ENCODE measurements at regions not wholly inside any gene's neighbourhood (a gene's known extent, or its start where the extent isn't known, plus 50 kb on each side); places are given as distances from the start of the nearest gene placed in this dataset.
"Not testable (repeated sequence)": the region's sequence is repeated elsewhere in the genome, so short reads cannot be mapped to it uniquely, and the experiment has no call there.

- Mint-ChIP-seq H3K4me3 (no peak overlapping the region), H3K27me3 (no peaks in the 10 kb centered on the region), H3K27ac (no peak overlapping the region), H3K36me3 (ENCODE audit: low read depth) (no peaks in the 10 kb centered on the region), H3K9me3 (no peaks in the 10 kb centered on the region), H3K4me1 (no peaks in the 10 kb centered on the region)
- ChIA-PET CTCF (no interaction called here), POLR2A (interaction anchor here (0.6 kb wide), 1 partner anchor 28 kb away, joined by 3 read pairs; no protein-coding TSS in a partner anchor)
- no peak for DNase-seq
These were observed 118.8 kb upstream of the MYO10 start for GRCh38 chr5:17054911-17055310.

- no peaks in the 10 kb centered on the region for H3K27me3 Mint-ChIP-seq
- ChIA-PET CTCF (no interaction called here), POLR2A (no interaction called here)
- H3K36me3 Mint-ChIP-seq (ENCODE audit: low read depth): no peaks in the 10 kb centered on the region
- no peak overlapping the region for H3K27ac Mint-ChIP-seq
- no peaks in the 10 kb centered on the region for H3K9me3 Mint-ChIP-seq
- H3K4me3 Mint-ChIP-seq: no peak overlapping the region
- H3K4me1 Mint-ChIP-seq: no peaks in the 10 kb centered on the region
- DNase-seq: no peak
These were observed 120.1 kb upstream of the MYO10 start for GRCh38 chr5:17056141-17056631.

GRCh38 chr5:17058438-17058837 lies 122.3 kb upstream of the MYO10 start:
- POLR2A ChIA-PET: no interaction called here
- H3K36me3 Mint-ChIP-seq (ENCODE audit: low read depth): no peaks in the 10 kb centered on the region
- H3K4me1 Mint-ChIP-seq: no peaks in the 10 kb centered on the region
- no peak for DNase-seq
- no peak overlapping the region for H3K27ac Mint-ChIP-seq
- peaks cover 3% of the 10 kb centered on the region for H3K9me3 Mint-ChIP-seq
- CTCF ChIA-PET: interaction anchor here (0.6 kb wide), 1 partner anchor 27 kb away, joined by 5 read pairs; no protein-coding TSS in a partner anchor
- no peaks in the 10 kb centered on the region for H3K27me3 Mint-ChIP-seq
- H3K4me3 Mint-ChIP-seq: no peak overlapping the region

- Mint-ChIP-seq H3K27me3 (no peaks in the 10 kb centered on the region), H3K9me3 (peaks cover 3% of the 10 kb centered on the region), H3K4me1 (no peaks in the 10 kb centered on the region), H3K36me3 (ENCODE audit: low read depth) (no peaks in the 10 kb centered on the region), H3K4me3 (no peak overlapping the region), H3K27ac (no peak overlapping the region)
- DNase-seq: no peak
- ChIA-PET POLR2A (no interaction called here), CTCF (no interaction called here)
These were observed 125.9 kb upstream of the MYO10 start for GRCh38 chr5:17061973-17062470.

GRCh38 chr5:17062741-17063140 lies 126.7 kb upstream of the MYO10 start:
- H3K27ac Mint-ChIP-seq; H3K27me3 Mint-ChIP-seq; H3K4me3 Mint-ChIP-seq; H3K36me3 Mint-ChIP-seq (ENCODE audit: low read depth); POLR2A ChIA-PET; DNase-seq; H3K9me3 Mint-ChIP-seq; CTCF ChIA-PET; H3K4me1 Mint-ChIP-seq: not testable (repeated sequence)

GRCh38 chr5:17064241-17064640 lies 128.2 kb upstream of the MYO10 start:
- Mint-ChIP-seq H3K27me3 (no peaks in the 10 kb centered on the region), H3K4me1 (no peaks in the 10 kb centered on the region), H3K27ac (no peak overlapping the region), H3K9me3 (peaks cover 3% of the 10 kb centered on the region), H3K36me3 (ENCODE audit: low read depth) (no peaks in the 10 kb centered on the region), H3K4me3 (no peak overlapping the region)
- POLR2A ChIA-PET: no interaction called here
- CTCF ChIA-PET: interaction anchor here (0.6 kb wide), 2 partner anchors 74 to 746 kb away, joined by 3 to 4 read pairs; no protein-coding TSS in a partner anchor
- DNase-seq: no peak

GRCh38 chr5:17065458-17065857 lies 129.4 kb upstream of the MYO10 start:
- Mint-ChIP-seq H3K4me1 (no peaks in the 10 kb centered on the region), H3K27ac (no peak overlapping the region), H3K27me3 (no peaks in the 10 kb centered on the region), H3K36me3 (ENCODE audit: low read depth) (no peaks in the 10 kb centered on the region), H3K9me3 (peaks cover 3% of the 10 kb centered on the region), H3K4me3 (no peak overlapping the region)
- no peak for DNase-seq
- CTCF ChIA-PET: no interaction called here
- POLR2A ChIA-PET: no interaction called here

GRCh38 chr5:17066026-17066425 lies 129.9 kb upstream of the MYO10 start:
- DNase-seq; H3K27ac Mint-ChIP-seq; CTCF ChIA-PET; H3K27me3 Mint-ChIP-seq; H3K36me3 Mint-ChIP-seq (ENCODE audit: low read depth); H3K4me1 Mint-ChIP-seq; H3K9me3 Mint-ChIP-seq; H3K4me3 Mint-ChIP-seq; POLR2A ChIA-PET: not testable (repeated sequence)

GRCh38 chr5:17067657-17068392 lies 131.7 kb upstream of the MYO10 start:
- POLR2A ChIA-PET: no interaction called here
- Mint-ChIP-seq H3K4me1 (no peaks in the 10 kb centered on the region), H3K36me3 (ENCODE audit: low read depth) (no peaks in the 10 kb centered on the region), H3K27ac (no peak overlapping the region), H3K27me3 (no peaks in the 10 kb centered on the region), H3K4me3 (no peak overlapping the region), H3K9me3 (peaks cover under 1% of the 10 kb centered on the region)
- CTCF ChIA-PET: interaction anchor here (0.6 kb wide), 1 partner anchor 113 kb away, joined by 4 read pairs; no protein-coding TSS in a partner anchor
- no peak for DNase-seq

- DNase-seq: no peak
- Mint-ChIP-seq H3K9me3 (no peaks in the 10 kb centered on the region), H3K36me3 (ENCODE audit: low read depth) (no peaks in the 10 kb centered on the region), H3K27me3 (no peaks in the 10 kb centered on the region), H3K27ac (no peak overlapping the region), H3K4me3 (no peak overlapping the region), H3K4me1 (no peaks in the 10 kb centered on the region)
- CTCF ChIA-PET: no interaction called here
- POLR2A ChIA-PET: no interaction called here
These were observed 134.0 kb upstream of the MYO10 start for GRCh38 chr5:17069995-17070511.

- Mint-ChIP-seq H3K4me3 (no peak overlapping the region), H3K27me3 (no peaks in the 10 kb centered on the region)
These were observed 134.6 kb upstream of the MYO10 start for GRCh38 chr5:17070647-17071046.

GRCh38 chr5:17075236-17075635 lies 139.1 kb upstream of the MYO10 start:
- H3K9me3 Mint-ChIP-seq: no peaks in the 10 kb centered on the region
- H3K4me3 Mint-ChIP-seq: no peak overlapping the region
- no peaks in the 10 kb centered on the region for H3K4me1 Mint-ChIP-seq
- no peaks in the 10 kb centered on the region for H3K36me3 Mint-ChIP-seq (ENCODE audit: low read depth)
- no peak overlapping the region for H3K27ac Mint-ChIP-seq
- POLR2A ChIA-PET: no interaction called here
- CTCF ChIA-PET: no interaction called here
- no peak for DNase-seq
- no peaks in the 10 kb centered on the region for H3K27me3 Mint-ChIP-seq

More at GRCh38 chr5:17070647-17071046, 134.6 kb upstream of the MYO10 start:
- Mint-ChIP-seq H3K36me3 (ENCODE audit: low read depth) (no peaks in the 10 kb centered on the region), H3K27ac (no peak overlapping the region), H3K9me3 (no peaks in the 10 kb centered on the region), H3K4me1 (no peaks in the 10 kb centered on the region)
- CTCF ChIA-PET: no interaction called here
- no peak for DNase-seq
- POLR2A ChIA-PET: no interaction called here

GRCh38 chr5:17076272-17076671 lies 140.2 kb upstream of the MYO10 start:
- no peaks in the 10 kb centered on the region for H3K27me3 Mint-ChIP-seq
- no peaks in the 10 kb centered on the region for H3K4me1 Mint-ChIP-seq
- no peak overlapping the region for H3K27ac Mint-ChIP-seq
- CTCF ChIA-PET: no interaction called here
- DNase-seq: no peak
- H3K9me3 Mint-ChIP-seq: no peaks in the 10 kb centered on the region
- POLR2A ChIA-PET: no interaction called here
- H3K4me3 Mint-ChIP-seq: no peak overlapping the region
- H3K36me3 Mint-ChIP-seq (ENCODE audit: low read depth): no peaks in the 10 kb centered on the region
